ENCODE measurements at regions not wholly inside any gene's neighbourhood (a gene's known extent, or its start where the extent isn't known, plus 50 kb on each side); places are given as distances from the start of the nearest gene placed in this dataset.
"Not testable (repeated sequence)": the region's sequence is repeated elsewhere in the genome, so short reads cannot be mapped to it uniquely, and the experiment has no call there.

DNA sequence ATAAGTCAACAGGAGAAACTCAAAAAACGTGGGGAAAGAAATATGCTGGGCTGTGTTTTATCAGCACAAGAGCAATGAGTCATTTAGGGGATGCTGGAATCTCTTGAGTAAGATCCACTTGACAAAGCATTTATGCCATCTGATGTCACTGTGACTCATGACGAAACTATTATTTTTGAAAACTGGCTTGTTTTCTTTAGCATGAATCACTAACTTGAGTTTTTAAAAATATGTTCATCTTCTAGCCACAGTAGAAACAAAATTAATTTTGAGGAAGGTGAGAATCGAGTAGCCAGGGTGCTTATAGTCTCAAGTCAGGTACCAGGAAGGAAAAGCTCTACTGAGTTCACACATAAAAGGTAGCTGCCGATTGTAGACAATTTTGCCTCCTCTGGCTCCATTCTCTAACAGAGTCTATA lies 456.2 kb upstream of the MGAT4C start:
- no peak overlapping the region for H2AFZ ChIP-seq (ENCODE audit: low read length)

DNA sequence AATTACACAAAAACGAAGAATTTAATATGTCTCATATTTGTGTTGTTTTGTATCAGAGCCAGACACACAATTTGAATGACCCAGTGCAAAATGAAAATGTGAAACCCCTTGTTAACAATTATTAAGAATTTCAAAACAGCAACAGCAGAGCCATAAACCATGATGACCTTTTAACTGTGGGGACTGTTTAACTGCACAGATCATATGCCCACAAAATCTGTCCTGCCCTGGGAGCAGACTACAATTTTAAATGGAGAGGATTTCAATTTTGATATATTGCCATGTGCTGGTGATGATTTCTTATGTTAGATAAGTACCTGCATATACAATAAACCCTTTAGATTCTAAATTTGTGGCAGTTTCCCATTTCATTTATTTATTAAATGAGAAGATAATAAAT lies 455.5 kb upstream of the MGAT4C start:
- no peak overlapping the region for H2AFZ ChIP-seq (ENCODE audit: low read length)
- no peak overlapping the region for H3K4me3 ChIP-seq (ENCODE audit: low read depth, low read length, poor library complexity, severe bottlenecking)
- no peaks in the 10 kb centered on the region for H3K9me2 ChIP-seq (ENCODE audit: low read depth, low read length)
- H3K9ac ChIP-seq (ENCODE audit: low read length), result no peak overlapping the region
- H3K79me2 ChIP-seq (ENCODE audit: insufficient read depth, low read length), result no peaks in the 10 kb centered on the region
- no peaks in the 10 kb centered on the region for H3K36me3 ChIP-seq (ENCODE audit: insufficient read depth, low read length)
- no peak overlapping the region for H3K27ac ChIP-seq (ENCODE audit: low read depth, low read length, poor library complexity, severe bottlenecking)
- H3K9me3 ChIP-seq (ENCODE audit: low read length), result no peaks in the 10 kb centered on the region
- no peaks in the 10 kb centered on the region for H4K20me1 ChIP-seq (ENCODE audit: insufficient read depth, low read length)
- TF ChIP-seq, protein P1, sequence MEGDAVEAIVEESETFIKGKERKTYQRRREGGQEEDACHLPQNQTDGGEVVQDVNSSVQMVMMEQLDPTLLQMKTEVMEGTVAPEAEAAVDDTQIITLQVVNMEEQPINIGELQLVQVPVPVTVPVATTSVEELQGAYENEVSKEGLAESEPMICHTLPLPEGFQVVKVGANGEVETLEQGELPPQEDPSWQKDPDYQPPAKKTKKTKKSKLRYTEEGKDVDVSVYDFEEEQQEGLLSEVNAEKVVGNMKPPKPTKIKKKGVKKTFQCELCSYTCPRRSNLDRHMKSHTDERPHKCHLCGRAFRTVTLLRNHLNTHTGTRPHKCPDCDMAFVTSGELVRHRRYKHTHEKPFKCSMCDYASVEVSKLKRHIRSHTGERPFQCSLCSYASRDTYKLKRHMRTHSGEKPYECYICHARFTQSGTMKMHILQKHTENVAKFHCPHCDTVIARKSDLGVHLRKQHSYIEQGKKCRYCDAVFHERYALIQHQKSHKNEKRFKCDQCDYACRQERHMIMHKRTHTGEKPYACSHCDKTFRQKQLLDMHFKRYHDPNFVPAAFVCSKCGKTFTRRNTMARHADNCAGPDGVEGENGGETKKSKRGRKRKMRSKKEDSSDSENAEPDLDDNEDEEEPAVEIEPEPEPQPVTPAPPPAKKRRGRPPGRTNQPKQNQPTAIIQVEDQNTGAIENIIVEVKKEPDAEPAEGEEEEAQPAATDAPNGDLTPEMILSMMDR (IDR thresholded peaks at IDR 0.05; ENCODE audit: low read length), result no peak
- TF ChIP-seq EZH2 (IDR thresholded peaks at IDR 0.05; ENCODE audit: borderline replicate concordance, low read length), result no peak
- no peak overlapping the region for H3K4me2 ChIP-seq (ENCODE audit: low read length)
- H3K4me1 ChIP-seq (ENCODE audit: insufficient read depth, low read length, severe bottlenecking), result no peaks in the 10 kb centered on the region
- no peaks in the 10 kb centered on the region for H3F3A ChIP-seq (ENCODE audit: insufficient read depth, low read length)
- no peaks in the 10 kb centered on the region for H3K27me3 ChIP-seq (ENCODE audit: insufficient read depth, low read length)

More for the DNA sequence above, 456.2 kb upstream of the MGAT4C start:
- no peaks in the 10 kb centered on the region for H3K4me1 ChIP-seq (ENCODE audit: insufficient read depth, low read length, severe bottlenecking)
- no peaks in the 10 kb centered on the region for H3K27me3 ChIP-seq (ENCODE audit: insufficient read depth, low read length)
- H3K9me3 ChIP-seq (ENCODE audit: low read length), result no peaks in the 10 kb centered on the region
- no peak for TF ChIP-seq EZH2 (IDR thresholded peaks at IDR 0.05; ENCODE audit: borderline replicate concordance, low read length)
- TF ChIP-seq, protein P1 (IDR thresholded peaks at IDR 0.05; ENCODE audit: low read length), result no peak
- H3F3A ChIP-seq (ENCODE audit: insufficient read depth, low read length), result no peaks in the 10 kb centered on the region
- no peaks in the 10 kb centered on the region for H3K36me3 ChIP-seq (ENCODE audit: insufficient read depth, low read length)
- no peaks in the 10 kb centered on the region for H3K9me2 ChIP-seq (ENCODE audit: low read depth, low read length)
- no peak overlapping the region for H3K9ac ChIP-seq (ENCODE audit: low read length)
- H3K4me2 ChIP-seq (ENCODE audit: low read length), result no peak overlapping the region
- no peak overlapping the region for H3K4me3 ChIP-seq (ENCODE audit: low read depth, low read length, poor library complexity, severe bottlenecking)
- H4K20me1 ChIP-seq (ENCODE audit: insufficient read depth, low read length), result no peaks in the 10 kb centered on the region
- H3K27ac ChIP-seq (ENCODE audit: low read depth, low read length, poor library complexity, severe bottlenecking), result no peak overlapping the region
- no peaks in the 10 kb centered on the region for H3K79me2 ChIP-seq (ENCODE audit: insufficient read depth, low read length)

DNA sequence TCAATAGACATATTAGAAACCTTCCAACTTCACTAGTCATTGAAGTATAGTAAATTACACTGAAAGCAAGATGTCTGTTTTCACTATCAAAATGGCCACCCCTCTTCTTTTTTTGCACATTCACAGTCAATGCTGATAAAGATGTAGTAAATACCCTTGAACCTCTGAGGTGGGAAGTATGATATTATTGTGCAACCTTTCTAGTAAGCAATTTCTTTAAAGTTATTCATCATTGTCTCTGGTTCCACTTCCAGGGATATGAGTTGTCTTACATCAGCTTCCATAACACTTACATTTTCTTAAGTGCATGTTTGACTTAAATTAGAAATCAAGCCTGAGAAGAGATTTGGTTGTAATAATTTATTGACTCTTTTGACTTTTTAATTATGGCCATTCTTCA lies 453.9 kb upstream of the MGAT4C start:
- Histone ChIP-seq H3K27me3 (ENCODE audit: insufficient read depth, low read length) (no peaks in the 10 kb centered on the region), H3K4me1 (ENCODE audit: insufficient read depth, low read length, severe bottlenecking) (no peaks in the 10 kb centered on the region), H2AFZ (ENCODE audit: low read length) (no peak overlapping the region), H3K9me2 (ENCODE audit: low read depth, low read length) (no peaks in the 10 kb centered on the region), H3K79me2 (ENCODE audit: insufficient read depth, low read length) (no peaks in the 10 kb centered on the region), H3K9me3 (ENCODE audit: low read length) (no peaks in the 10 kb centered on the region), H4K20me1 (ENCODE audit: insufficient read depth, low read length) (no peaks in the 10 kb centered on the region), H3F3A (ENCODE audit: insufficient read depth, low read length) (no peaks in the 10 kb centered on the region), H3K36me3 (ENCODE audit: insufficient read depth, low read length) (no peaks in the 10 kb centered on the region), H3K4me2 (ENCODE audit: low read length) (no peak overlapping the region), H3K4me3 (ENCODE audit: low read depth, low read length, poor library complexity, severe bottlenecking) (no peak overlapping the region), H3K27ac (ENCODE audit: low read depth, low read length, poor library complexity, severe bottlenecking) (no peak overlapping the region), H3K9ac (ENCODE audit: low read length) (no peak overlapping the region)
- TF ChIP-seq, protein P1 (IDR thresholded peaks at IDR 0.05; ENCODE audit: low read length), result no peak
- no peak for TF ChIP-seq EZH2 (IDR thresholded peaks at IDR 0.05; ENCODE audit: borderline replicate concordance, low read length)

DNA sequence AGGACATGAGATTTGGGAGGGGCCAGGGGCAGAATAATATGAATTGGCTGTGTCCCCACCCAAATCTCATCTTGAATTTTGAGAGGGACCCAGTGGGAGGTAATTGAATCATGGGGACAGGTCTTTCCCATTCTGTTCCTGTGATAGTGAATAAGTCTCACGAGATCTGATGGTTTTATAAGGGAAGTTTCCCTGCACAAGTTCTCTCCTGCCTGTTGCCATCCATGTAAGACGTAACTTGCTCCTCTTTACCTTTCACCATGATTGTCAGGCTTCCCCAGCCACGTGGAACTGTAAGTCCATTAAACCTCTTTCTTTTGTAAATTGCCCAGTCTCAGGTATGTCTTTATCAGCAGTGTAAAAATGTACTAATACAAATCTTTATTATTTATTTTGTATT lies 452.8 kb upstream of the MGAT4C start:
- not testable (repeated sequence) for H3K27me3 ChIP-seq (ENCODE audit: insufficient read depth, low read length); H2AFZ ChIP-seq (ENCODE audit: low read length); H3F3A ChIP-seq (ENCODE audit: insufficient read depth, low read length); H3K9me3 ChIP-seq (ENCODE audit: low read length); H3K79me2 ChIP-seq (ENCODE audit: insufficient read depth, low read length); H4K20me1 ChIP-seq (ENCODE audit: insufficient read depth, low read length); H3K27ac ChIP-seq (ENCODE audit: low read depth, low read length, poor library complexity, severe bottlenecking); H3K36me3 ChIP-seq (ENCODE audit: insufficient read depth, low read length); H3K9me2 ChIP-seq (ENCODE audit: low read depth, low read length); H3K4me1 ChIP-seq (ENCODE audit: insufficient read depth, low read length, severe bottlenecking); H3K4me3 ChIP-seq (ENCODE audit: low read depth, low read length, poor library complexity, severe bottlenecking); H3K9ac ChIP-seq (ENCODE audit: low read length); H3K4me2 ChIP-seq (ENCODE audit: low read length)

Data from OCI-LY1 (cell line).